ENCODE measurements at regions not wholly inside any gene's neighbourhood (a gene's known extent, or its start where the extent isn't known, plus 50 kb on each side); places are given as distances from the start of the nearest gene placed in this dataset.
"Not testable (repeated sequence)": the region's sequence is repeated elsewhere in the genome, so short reads cannot be mapped to it uniquely, and the experiment has no call there.

- DNase-seq (ENCODE audit: low read depth in 2 of 3, low spot score in 2 of 3): no peak
Observed at GRCh38 chr14:39563361-39563760, 131.1 kb upstream of the FBXO33 start.

DNA sequence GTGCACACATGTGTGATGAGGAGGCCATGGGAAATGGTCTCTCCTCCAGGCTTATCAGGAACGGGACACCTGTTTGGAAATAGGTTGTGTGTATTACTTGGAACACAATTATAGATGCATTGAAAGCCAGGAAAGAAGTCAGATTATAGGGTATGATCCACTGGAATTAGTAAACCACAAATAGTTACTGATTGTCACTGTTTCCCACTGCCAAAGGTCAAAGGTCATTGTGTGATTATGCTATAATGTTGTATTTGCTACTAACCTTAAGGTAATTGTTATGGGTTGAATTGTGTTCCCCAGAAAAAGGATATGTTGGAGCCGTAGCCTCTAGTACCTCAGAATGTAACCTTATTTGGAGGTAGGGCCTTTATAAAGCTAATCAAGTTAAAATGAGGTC, 129.9 kb upstream of the FBXO33 start:
- no peak for DNase-seq (ENCODE audit: low read depth in 2 of 3, low spot score in 2 of 3)

DNA sequence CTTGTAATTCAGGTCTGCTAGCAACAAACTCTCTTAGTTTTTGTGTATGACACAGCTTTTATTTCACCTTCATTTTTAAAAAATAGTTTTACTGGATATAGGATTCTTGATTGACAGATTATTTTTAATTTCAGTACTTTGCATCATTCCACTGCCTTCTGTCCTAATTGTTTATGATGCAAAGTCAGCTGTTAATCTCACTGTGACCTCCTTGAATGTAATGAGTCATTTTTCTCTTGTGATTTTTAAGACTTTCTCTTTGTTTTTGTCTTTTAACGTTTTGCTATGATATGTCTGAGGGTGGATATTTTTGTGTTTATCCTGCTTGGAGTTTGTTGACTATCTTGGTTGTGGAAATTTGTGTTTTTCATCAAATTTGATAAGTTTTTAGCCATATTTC, 126.3 kb upstream of the FBXO33 start:
- no peak for DNase-seq (ENCODE audit: low read depth in 2 of 3, low spot score in 2 of 3)

DNA sequence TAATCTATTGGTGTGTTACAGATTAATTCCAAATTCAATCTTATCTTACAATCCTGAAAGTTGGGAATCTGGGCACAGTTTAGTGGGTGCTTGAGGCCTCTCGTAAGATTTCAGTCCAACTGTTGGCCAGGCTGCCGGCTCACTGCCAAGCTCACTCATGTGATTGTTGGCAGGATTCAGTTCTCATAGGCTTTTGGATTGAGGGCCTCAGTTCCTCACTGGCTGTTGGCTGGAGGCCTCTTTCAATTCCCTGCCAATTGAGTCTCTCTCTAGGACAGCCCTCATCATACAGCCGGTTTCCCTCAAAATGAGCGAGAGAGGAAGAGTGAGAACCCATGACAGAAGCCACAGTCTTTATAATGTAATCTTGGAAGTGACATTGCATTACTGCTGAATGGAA, 123.5 kb upstream of the FBXO33 start:
- DNase-seq (ENCODE audit: low read depth in 2 of 3, low spot score in 2 of 3): no peak

DNA sequence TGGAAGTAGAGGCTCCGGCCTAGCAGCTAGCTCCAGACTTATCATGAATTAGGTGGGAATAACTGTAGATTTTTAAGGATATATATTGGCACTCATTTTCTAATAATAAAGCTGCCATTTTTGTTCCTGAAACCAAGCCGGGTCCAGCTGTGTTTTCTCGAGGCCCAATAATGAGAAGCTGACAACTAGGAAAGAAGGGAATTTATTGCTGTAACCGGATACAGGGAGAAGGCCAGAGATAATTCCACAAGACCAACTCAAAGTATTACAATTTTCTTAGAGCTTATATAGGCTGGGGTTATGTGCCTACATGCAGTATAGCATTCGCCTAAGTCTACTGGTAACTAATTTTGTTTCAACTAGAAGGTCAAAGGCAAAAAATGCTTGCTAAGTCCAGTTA, 122.3 kb upstream of the FBXO33 start:
- no peak for DNase-seq (ENCODE audit: low read depth in 2 of 3, low spot score in 2 of 3)

DNA sequence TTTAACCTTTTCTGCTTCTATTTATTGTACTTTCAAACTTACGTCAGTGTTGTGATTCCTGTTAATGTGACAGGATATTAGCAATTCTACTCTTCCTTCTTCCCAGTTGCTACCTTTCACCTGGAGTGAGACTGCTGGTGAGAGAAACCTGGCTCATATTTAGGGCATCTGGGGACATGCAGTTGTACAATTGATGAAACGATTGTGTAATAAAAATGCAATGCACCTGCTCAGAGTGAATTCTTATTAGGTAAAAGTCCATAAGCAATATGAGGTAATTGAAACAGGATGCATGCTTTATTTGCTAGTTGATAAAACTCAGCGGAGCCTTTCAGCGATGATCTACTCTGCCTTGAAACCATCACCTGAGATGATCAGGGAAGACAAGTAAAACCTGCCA, 116.1 kb upstream of the FBXO33 start:
- DNase-seq (ENCODE audit: low read depth in 2 of 3, low spot score in 2 of 3): no peak

DNA sequence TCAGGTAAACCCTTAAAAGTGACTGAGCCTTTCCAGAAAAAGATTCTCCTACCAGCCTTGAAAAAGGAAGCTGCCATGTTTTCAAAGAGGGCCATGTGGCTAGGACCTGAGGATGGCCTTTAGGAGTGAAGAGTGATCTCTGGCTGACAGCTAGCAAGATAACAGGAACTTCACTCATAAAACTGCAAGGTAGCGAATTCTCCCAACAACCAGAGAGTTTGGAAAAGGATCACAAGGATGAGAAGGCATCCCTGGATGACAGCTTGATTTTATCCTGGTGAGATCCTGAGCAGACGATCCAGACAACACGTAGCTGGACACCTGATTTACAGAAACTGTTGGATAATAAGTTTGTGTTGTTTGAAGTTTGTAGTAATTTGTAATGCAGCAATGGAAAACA, 115.6 kb upstream of the FBXO33 start:
- DNase-seq (ENCODE audit: low read depth in 2 of 3, low spot score in 2 of 3): no peak

GRCh38 chr14:39505812-39506211, 73.6 kb upstream of the FBXO33 start:
- no peak for DNase-seq (ENCODE audit: low read depth in 2 of 3, low spot score in 2 of 3)

DNA sequence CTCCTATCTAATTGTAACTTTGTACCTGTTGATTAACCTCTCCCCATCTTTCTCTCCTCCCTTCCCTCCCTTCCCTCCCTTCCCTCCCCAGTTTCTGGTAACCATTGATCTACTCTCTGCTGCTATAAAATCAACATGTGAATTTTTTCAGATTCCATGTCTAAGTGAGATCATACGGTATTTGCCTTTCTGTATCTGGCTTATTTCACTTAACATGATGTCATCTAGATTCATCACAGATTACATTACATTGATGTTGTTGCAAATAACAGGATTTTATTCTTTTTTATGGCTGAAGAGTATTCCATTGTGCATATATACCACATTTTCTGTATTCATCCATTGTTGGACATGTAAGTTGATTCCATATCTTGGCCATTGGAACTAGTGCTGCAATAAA, 68.0 kb upstream of the FBXO33 start:
- no peak for DNase-seq (ENCODE audit: low read depth in 2 of 3, low spot score in 2 of 3)

DNA sequence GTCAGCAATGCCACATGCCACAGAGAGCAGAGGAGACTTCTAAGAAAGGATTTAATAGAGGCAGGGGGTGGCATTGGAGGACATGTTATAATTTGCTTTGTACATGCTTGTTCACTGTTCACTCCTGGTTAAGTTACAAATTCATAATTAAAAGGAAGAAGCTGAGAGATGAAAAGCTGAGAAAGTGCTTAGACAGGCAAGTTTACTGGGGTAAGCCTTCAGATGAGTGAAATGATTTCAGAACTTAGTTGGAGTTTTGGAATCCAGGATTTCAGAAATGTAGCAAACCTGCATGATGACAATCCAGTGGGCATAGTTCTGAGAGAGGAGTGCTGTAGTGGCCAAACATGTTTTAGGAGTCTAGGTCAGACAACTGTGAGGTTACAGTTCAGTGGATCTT, 67.3 kb upstream of the FBXO33 start:
- DNase-seq (ENCODE audit: low read depth in 2 of 3, low spot score in 2 of 3): no peak

DNA sequence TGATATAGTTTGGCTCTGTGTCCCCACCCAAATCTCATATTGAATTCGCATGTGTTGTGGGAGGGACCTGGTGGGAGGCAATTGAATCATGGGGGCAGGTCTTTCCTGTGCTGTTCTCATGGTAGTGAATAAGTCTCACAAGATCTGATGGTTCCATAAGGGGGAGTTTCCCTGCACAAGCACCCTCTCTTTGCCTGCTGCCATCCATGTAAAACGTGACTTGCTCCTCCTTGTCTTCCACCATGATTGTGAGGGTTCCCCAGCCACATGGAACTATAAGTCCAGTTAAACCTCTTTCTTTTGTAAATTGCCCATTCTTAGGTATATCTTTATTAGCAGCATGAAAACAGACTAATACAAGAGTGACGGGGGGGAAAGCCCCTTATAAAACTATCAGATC, 65.4 kb upstream of the FBXO33 start:
- not testable (repeated sequence) for DNase-seq (ENCODE audit: low read depth in 2 of 3, low spot score in 2 of 3)

- no peak for DNase-seq (ENCODE audit: low read depth in 2 of 3, low spot score in 2 of 3)
Observed at GRCh38 chr14:39492267-39492666, 60.0 kb upstream of the FBXO33 start.

DNA sequence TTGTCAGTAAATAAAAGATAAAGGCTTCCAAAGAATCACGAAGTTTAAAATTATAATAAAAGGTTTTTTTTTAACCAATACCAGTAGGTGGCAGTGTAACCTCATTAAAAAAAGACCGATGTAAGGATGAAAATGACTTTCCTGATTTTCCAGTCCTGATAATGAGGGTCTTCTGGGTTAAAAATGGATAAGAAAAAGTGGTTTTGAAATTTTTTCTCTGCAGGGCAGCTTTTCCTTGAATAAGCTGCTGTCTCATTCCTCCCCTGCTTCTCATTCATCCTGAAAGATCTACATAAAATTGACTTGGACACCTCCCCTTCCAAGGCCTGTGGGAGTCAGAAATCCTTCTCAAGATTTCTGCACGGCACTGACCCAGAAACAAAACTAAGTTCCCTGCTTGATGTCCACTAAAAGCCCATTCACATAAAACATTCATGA, 58.9 kb upstream of the FBXO33 start:
- peak in 1 of 3 donors; percentile 44 for DNase-seq (ENCODE audit: low read depth in 2 of 3, low spot score in 2 of 3)

- DNase-seq (ENCODE audit: low read depth in 2 of 3, low spot score in 2 of 3): no peak
Observed at GRCh38 chr14:39488600-39488999, 56.4 kb upstream of the FBXO33 start.

- DNase-seq (ENCODE audit: low read depth in 2 of 3, low spot score in 2 of 3): no peak
Observed at GRCh38 chr14:39483682-39484081, 51.4 kb upstream of the FBXO33 start.

Data from hematopoietic multipotent progenitor cell (in vitro differentiated cells).